Aorta (tissue), 5 donors: ENCODE measurements at regions not wholly inside any gene's neighbourhood (a gene's known extent, or its start where the extent isn't known, plus 50 kb on each side); places are given as distances from the start of the nearest gene placed in this dataset.
A peak's percentile ranks its signal among the peaks of the same experiment; 100 is the strongest.

ENCODE experiments used
- ATAC-seq: fragments of 200-7000 bp; cut with Tn5 transposase; one replicate; pipeline ENCODE4 v1.9.1; 2022; ENCODE audit warnings: moderate library complexity; ENCODE audit not compliant: low FRiP score
- DNase-seq, 2 donors: peaks; one replicate each; pipeline ENCODE4 v3.0.0-alpha.2; 2020
- H3K27ac ChIP-seq, 2 donors: one replicate each; pipeline ENCODE4 v1.5.1; 2013; ENCODE audit warnings: low read length in 2 of 2, mild to moderate bottlenecking in 2 of 2, moderate library complexity in 2 of 2, control low read depth in 1 of 2, inconsistent platforms in 1 of 2, low read depth in 1 of 2
- H3K27me3 ChIP-seq, 2 donors: one replicate each; pipeline ENCODE4 v1.6.1; 2013; ENCODE audit warnings: control low read depth in 1 of 2, low read length in 1 of 2, mild to moderate bottlenecking in 1 of 2, moderate library complexity in 1 of 2; ENCODE audit not compliant: insufficient read depth in 2 of 2, control insufficient read depth in 1 of 2
- H3K36me3 ChIP-seq, 2 donors: one replicate each; pipeline ENCODE4 v1.6.1; 2013; ENCODE audit warnings: control low read depth in 1 of 2, low read length in 1 of 2, mild to moderate bottlenecking in 1 of 2; ENCODE audit not compliant: insufficient read depth in 2 of 2, control insufficient read depth in 1 of 2
- H3K4me1 ChIP-seq, 2 donors: one replicate each; pipeline ENCODE4 v1.6.1; 2013; ENCODE audit warnings: low read length in 2 of 2, control low read depth in 1 of 2, mild to moderate bottlenecking in 1 of 2, moderate library complexity in 1 of 2; ENCODE audit not compliant: insufficient read depth in 2 of 2, control insufficient read depth in 1 of 2
- H3K4me3 ChIP-seq, 2 donors: one replicate each; pipeline ENCODE4 v1.5.1; 2013; ENCODE audit warnings: low read length in 2 of 2, control low read depth in 1 of 2, mild to moderate bottlenecking in 1 of 2
- H3K9me3 ChIP-seq: one replicate; pipeline ENCODE4 v1.6.1; 2013; ENCODE audit warnings: mild to moderate bottlenecking, low read length; ENCODE audit not compliant: control insufficient read depth
- WGBS, 2 donors: extraction: QIAGEN DNeasy Blood & Tissue Kit; methylation state at CpG; one replicate each; pipeline ENCODE4 v1.1.7; 2013; 5-methylcytosine and 5-hydroxymethylcytosine counted together
- intact Hi-C, 2 donors: fragments of 100-400 bp; cut with DNase I; formaldehyde crosslinking; loops; one replicate each; pipeline versions ENCODE4 v1.14.2 to v1.15.0; 2022
- donor health status: healthy with polysubstance abuse.
- donor health status: Bipolar disorder and iron deficiency.
- donor health status: DM: no; HTN: no; CAD: no.
- donor health status: DM: no; HTN: no; CAD: no.
- donor health status: DM: yes; HTN: yes; CAD: no.

- no peak for ATAC-seq
- 88 to 95% methylated on average over 9 of the region's 9 CpGs for WGBS, 2 donors
- no peak for DNase-seq
These were observed 104.0 kb upstream of the SLC66A3 start for GRCh38 chr2:11051280-11051679.

DNA sequence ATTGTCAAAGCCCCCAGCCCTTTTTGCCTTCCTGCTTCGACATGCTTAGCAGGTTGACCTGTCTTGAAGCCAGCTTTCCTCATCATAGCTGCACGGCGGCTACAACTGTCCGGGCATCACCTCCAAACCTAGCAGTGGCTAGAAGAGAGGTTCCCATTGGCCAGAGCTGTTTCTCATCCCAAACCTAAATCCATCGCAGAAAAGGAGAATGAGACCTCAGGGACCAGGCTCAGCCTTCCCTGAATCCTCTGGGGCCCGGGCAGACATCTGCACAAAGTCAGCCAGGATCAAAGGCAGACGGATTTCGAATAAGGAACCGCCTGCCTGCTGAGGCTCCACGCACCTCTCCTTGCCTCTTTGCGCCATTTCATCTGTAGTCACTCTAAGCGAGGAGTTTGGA is 101.7 kb upstream of the SLC66A3 start:
- ATAC-seq (no peak), DNase-seq (no peak)
- H3K4me3 ChIP-seq = no peak overlapping the region
- no peak overlapping the region for H3K27ac ChIP-seq
- H3K9me3 ChIP-seq = no peaks in the 10 kb centered on the region
- no peaks in the 10 kb centered on the region for H3K4me1 ChIP-seq
- no peaks in the 10 kb centered on the region for H3K27me3 ChIP-seq
- WGBS, 2 donors = 87 to 88% methylated on average over 12 of the region's 12 CpGs
- H3K36me3 ChIP-seq = no peaks in the 10 kb centered on the region
- intact Hi-C loops = no loop called here

More at GRCh38 chr2:11051280-11051679, 104.0 kb upstream of the SLC66A3 start:
- Histone ChIP-seq H3K27ac (no peak overlapping the region), H3K4me3 (no peak overlapping the region), H3K4me1 (no peaks in the 10 kb centered on the region), H3K36me3 (no peaks in the 10 kb centered on the region), H3K27me3 (no peaks in the 10 kb centered on the region), H3K9me3 (no peaks in the 10 kb centered on the region)
- intact Hi-C loops = no loop called here

DNA sequence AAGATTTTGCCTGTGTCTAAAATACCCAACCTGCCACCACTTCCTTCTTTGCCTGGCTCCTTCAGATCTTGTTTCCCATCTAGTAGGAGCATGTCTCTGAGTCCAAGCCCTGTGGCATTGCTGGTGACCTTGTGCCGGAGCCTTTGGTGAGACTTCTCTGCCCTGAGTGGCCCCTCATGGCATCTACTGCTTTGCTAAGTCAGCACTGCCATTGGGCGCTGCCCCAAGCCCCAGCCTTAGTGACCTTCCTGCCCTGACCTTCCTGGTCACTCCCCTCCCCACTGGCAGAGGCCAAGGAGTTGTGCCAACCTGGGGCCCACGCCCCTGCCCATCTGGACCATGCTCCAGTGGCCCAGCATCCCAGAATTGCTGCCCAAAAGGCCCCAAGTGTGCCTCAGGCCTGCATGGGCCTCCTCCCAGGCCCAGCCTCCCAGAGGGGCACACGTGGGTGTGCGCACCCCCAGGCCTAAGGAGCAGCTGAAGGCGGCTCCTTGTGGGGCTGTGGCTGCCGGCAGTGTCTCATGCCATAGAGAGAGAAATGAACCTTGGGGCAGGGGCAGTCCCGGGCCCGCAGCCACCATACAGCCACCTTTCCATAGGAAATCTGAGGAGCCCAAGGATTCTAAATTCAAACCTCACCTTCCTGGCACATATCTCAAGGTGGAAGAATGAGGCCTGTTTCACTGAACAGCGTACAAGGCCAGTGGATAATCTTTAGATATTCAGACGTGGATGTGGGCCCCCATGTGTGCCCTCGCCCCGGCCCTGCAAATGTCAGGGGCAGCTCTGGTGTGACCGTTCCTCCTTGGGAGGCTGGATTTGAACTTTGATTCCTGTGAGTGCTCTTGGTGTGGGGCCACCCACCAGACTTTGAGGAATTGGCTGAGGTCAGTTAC is 100.2 kb upstream of the SLC66A3 start:
- Histone ChIP-seq H3K4me1 (no peaks in the 10 kb centered on the region), H3K4me3 (no peak overlapping the region), H3K9me3 (no peaks in the 10 kb centered on the region), H3K27me3 (no peaks in the 10 kb centered on the region), H3K36me3 (no peaks in the 10 kb centered on the region), H3K27ac (no peak overlapping the region)
- ATAC-seq (peak; percentile 61), DNase-seq (no peak)
- WGBS, 2 donors = 86 to 88% methylated on average over 14 of the region's 14 CpGs
- intact Hi-C loops = no loop called here

GRCh38 chr2:11055679-11056215 is 99.5 kb upstream of the SLC66A3 start:
- no peaks in the 10 kb centered on the region for H3K4me1 ChIP-seq
- intact Hi-C loops = no loop called here
- no peak overlapping the region for H3K4me3 ChIP-seq
- no peaks in the 10 kb centered on the region for H3K9me3 ChIP-seq
- H3K36me3 ChIP-seq = no peaks in the 10 kb centered on the region
- H3K27ac ChIP-seq = no peak overlapping the region
- no peaks in the 10 kb centered on the region for H3K27me3 ChIP-seq
- no peak for DNase-seq
- 90% methylated on average over 9 of the region's 9 CpGs for WGBS, 2 donors
- no peak for ATAC-seq

- no peaks in the 10 kb centered on the region for H3K4me1 ChIP-seq
- H3K27ac ChIP-seq = no peak overlapping the region
- no peaks in the 10 kb centered on the region for H3K27me3 ChIP-seq
- DNase-seq (no peak), ATAC-seq (no peak)
- H3K9me3 ChIP-seq = no peaks in the 10 kb centered on the region
- no peaks in the 10 kb centered on the region for H3K36me3 ChIP-seq
- no peak overlapping the region for H3K4me3 ChIP-seq
- intact Hi-C loops = no loop called here
- 54 to 55% methylated on average over 6 of the region's 6 CpGs for WGBS, 2 donors
These were observed 98.7 kb upstream of the SLC66A3 start for GRCh38 chr2:11056614-11057013.

- WGBS, 2 donors = 81 to 82% methylated on average over 4 of the region's 4 CpGs
- H3K36me3 ChIP-seq = no peaks in the 10 kb centered on the region
- no peaks in the 10 kb centered on the region for H3K27me3 ChIP-seq
- H3K9me3 ChIP-seq = no peaks in the 10 kb centered on the region
- intact Hi-C loops = no loop called here
- ATAC-seq (no peak), DNase-seq (no peak)
- H3K27ac ChIP-seq = no peak overlapping the region
- H3K4me1 ChIP-seq = no peaks in the 10 kb centered on the region
- H3K4me3 ChIP-seq = no peak overlapping the region
These were observed 98.2 kb upstream of the SLC66A3 start for GRCh38 chr2:11057031-11057430.

DNA sequence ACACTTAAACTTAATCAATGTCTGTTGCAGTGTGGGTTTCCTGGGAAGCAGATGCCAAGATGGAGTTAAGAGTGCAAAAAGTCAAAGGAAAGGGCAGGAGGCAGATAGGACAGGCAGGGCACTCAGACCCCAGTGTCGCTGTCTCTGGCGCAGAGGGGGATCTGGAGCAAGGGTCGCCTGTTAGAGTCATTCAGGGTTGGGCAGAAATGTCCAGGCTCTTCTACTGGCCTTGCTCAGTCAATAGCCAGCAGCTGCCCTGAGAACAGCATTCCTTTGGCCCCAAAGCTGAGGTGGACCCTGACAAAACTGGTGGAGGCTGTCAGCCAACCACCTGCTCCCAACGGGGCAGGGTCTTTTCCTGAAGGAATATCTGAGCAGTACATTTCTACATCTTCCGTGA is 97.1 kb upstream of the SLC66A3 start:
- no peaks in the 10 kb centered on the region for H3K9me3 ChIP-seq
- 73 to 84% methylated on average over 5 of the region's 5 CpGs for WGBS, 2 donors
- no peaks in the 10 kb centered on the region for H3K27me3 ChIP-seq
- H3K4me1 ChIP-seq = no peaks in the 10 kb centered on the region
- DNase-seq = no peak
- no peak for ATAC-seq
- no peaks in the 10 kb centered on the region for H3K36me3 ChIP-seq
- H3K4me3 ChIP-seq = no peak overlapping the region
- intact Hi-C loops = no loop called here
- no peak overlapping the region for H3K27ac ChIP-seq

DNA sequence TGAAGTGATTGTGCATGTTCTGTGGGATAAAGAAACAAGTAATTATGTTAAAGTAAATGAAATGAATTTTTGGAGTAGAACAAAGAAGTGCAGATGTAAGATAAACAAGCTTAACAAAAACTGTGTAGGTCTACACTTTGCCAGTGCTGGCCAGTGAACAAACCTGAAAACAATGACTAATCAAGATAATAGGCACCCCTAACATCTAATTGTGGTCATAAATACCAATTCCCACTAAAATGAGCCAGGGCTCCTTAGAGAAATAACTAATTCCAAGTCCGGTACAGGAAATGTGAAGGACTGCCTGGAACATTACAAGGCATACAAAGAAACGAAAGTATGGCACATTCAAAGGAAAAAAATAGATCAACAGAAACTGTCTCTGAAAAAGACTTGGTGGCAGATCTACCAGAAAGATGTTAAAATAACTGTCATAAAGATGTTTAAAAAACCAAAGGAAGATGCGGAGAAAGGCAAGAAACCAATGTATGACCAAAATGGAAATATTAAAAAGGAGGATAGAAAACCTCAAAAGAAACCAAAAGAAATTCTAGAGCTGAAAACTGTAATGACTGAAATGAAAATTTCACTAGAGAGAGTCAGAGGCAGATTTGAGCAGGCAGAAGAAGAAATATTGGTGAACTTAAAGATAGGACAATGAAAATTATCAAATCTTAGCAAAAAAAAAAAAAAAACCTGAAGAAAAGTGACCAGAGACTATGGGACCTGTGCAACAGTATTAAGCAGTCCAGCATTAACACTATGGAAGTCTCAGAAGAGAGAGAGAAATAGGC is 94.7 kb upstream of the SLC66A3 start:
- H3K27ac ChIP-seq = no peak overlapping the region
- no peak overlapping the region for H3K4me3 ChIP-seq
- intact Hi-C loops = no loop called here
- ATAC-seq = no peak
- DNase-seq = no peak
- no peaks in the 10 kb centered on the region for H3K4me1 ChIP-seq
- H3K9me3 ChIP-seq = no peaks in the 10 kb centered on the region
- H3K27me3 ChIP-seq = no peaks in the 10 kb centered on the region
- WGBS, 2 donors = 84 to 87% methylated on average over 3 of the region's 3 CpGs
- no peaks in the 10 kb centered on the region for H3K36me3 ChIP-seq
